ENCODE measurements at regions not wholly inside any gene's neighbourhood (a gene's known extent, or its start where the extent isn't known, plus 50 kb on each side); places are given as distances from the start of the nearest gene placed in this dataset.

- Histone ChIP-seq H3K23me2 (ENCODE audit: low read depth, low read length) (no peaks in the 10 kb centered on the region), H4K20me1 (replicated peaks in 1 of 2; ENCODE audit: control insufficient read depth in 1 of 2, insufficient read depth in 2 of 2, low read length in 2 of 2) (no peaks in the 10 kb centered on the region), H4K8ac (ENCODE audit: extremely low read depth, insufficient read depth, low read length) (no peak overlapping the region), H3K9me3 (ENCODE audit: insufficient read depth in 2 of 2, low read depth in 1 of 2, low read length in 1 of 2) (peaks cover 3% of the 10 kb centered on the region in 2 experiments; a peak in 1 of 4 replicates), H3K56ac (replicated peaks; ENCODE audit: insufficient read length, low read depth, low read length) (no peak overlapping the region), H3K27me3 (replicated peaks in 1 of 4; ENCODE audit: control insufficient read depth in 3 of 4, extremely low read depth in 1 of 4, insufficient read depth in 3 of 4, low read length in 3 of 4) (no peaks in the 10 kb centered on the region), H2BK12ac (ENCODE audit: low read depth, low read length) (no peak overlapping the region), H2BK15ac (ENCODE audit: low read length) (no peak overlapping the region), H3K18ac (ENCODE audit: extremely low read depth, low read length) (no peak overlapping the region), H2BK120ac (replicated peaks; ENCODE audit: low read depth, low read length) (no peak overlapping the region), H3K9ac (replicated peaks in 1 of 4; ENCODE audit: extremely low read depth in 1 of 4, low read depth in 3 of 4, low read length in 3 of 4) (no peak overlapping the region), H2AFZ (ENCODE audit: low read length) (no peak overlapping the region), H3K4me3 (ENCODE audit: extremely low read depth in 1 of 4, insufficient read depth in 2 of 4, low read depth in 3 of 4, low read length in 4 of 4) (no peak overlapping the region), H3K4ac (replicated peaks; ENCODE audit: insufficient read length, low read depth, low read length) (no peak overlapping the region), H3K27ac (ENCODE audit: low read depth, low read length) (no peak overlapping the region), H3K14ac (ENCODE audit: insufficient read length) (no peak overlapping the region), H4K91ac (replicated peaks; ENCODE audit: insufficient read length, low read length) (no peak overlapping the region), H2BK20ac (ENCODE audit: low read length) (no peak overlapping the region), H3K23ac (ENCODE audit: insufficient read length) (no peak overlapping the region), H2AK5ac (ENCODE audit: low read depth, low read length) (no peak overlapping the region), H4K5ac (ENCODE audit: insufficient read length, low read depth, low read length) (no peak overlapping the region), H3K79me1 (ENCODE audit: low read depth, low read length) (no peaks in the 10 kb centered on the region), H3K36me3 (ENCODE audit: control insufficient read depth in 2 of 4, insufficient read depth in 4 of 4, low read length in 3 of 4) (no peaks in the 10 kb centered on the region), H3K79me2 (ENCODE audit: control insufficient read depth in 1 of 2, insufficient read depth in 2 of 2, low read length in 2 of 2) (no peaks in the 10 kb centered on the region), H3K4me1 (replicated peaks in 1 of 4; ENCODE audit: control insufficient read depth in 3 of 4, insufficient read depth in 4 of 4, low read length in 3 of 4) (no peaks in the 10 kb centered on the region), H3K4me2 (ENCODE audit: insufficient read depth in 1 of 2, low read depth in 2 of 2, low read length in 2 of 2) (no peak overlapping the region), H2BK5ac (ENCODE audit: low read depth, low read length) (no peak overlapping the region)
- TF ChIP-seq HDAC2 (IDR thresholded peaks at IDR 0.05; ENCODE audit: borderline replicate concordance in 1 of 2, low read depth in 2 of 2, low read length in 2 of 2) (no peak), GABPA (IDR thresholded peaks at IDR 0.05; ENCODE audit: borderline replicate concordance, insufficient read depth, low read length) (no peak), BACH1 (IDR thresholded peaks at IDR 0.05; ENCODE audit: low read length) (no peak), SIX5 (IDR thresholded peaks at IDR 0.05; ENCODE audit: low read depth, low read length) (no peak), TCF12 (IDR thresholded peaks at IDR 0.05; ENCODE audit: low read depth, low read length) (no peak), SUZ12 (IDR thresholded peaks at IDR 0.05; ENCODE audit: low read length) (no peak)
- DNase-seq (ENCODE audit: low read depth in 1 of 2, low spot score in 2 of 2) (no peak), FAIRE-seq (no peak)
- 91% methylated on average over 2 of the region's 2 CpGs; no CpG with 5 or more reads in 1 of the 2 experiments for WGBS, 2 experiments (ENCODE audit: extremely low coverage in 1 of 2, insufficient coverage in 1 of 2, insufficient read length in 1 of 2, insufficient replicate concordance in 2 of 2, low coverage in 1 of 2, low lambda C conversion rate in 2 of 2, missing lambda C conversion rate in 1 of 2)
- ChIA-PET CTCF (ENCODE audit: partially characterized antibody) (interaction anchor here (2.6 kb wide), 1 partner anchor 17 kb away, joined by 7 read pairs; no protein-coding TSS in a partner anchor), POLR2A (ENCODE audit: partially characterized antibody) (no interaction called here)
Observed at GRCh38 chr4:186931519-186931918, 207.9 kb upstream of the FAT1 start.

Measured in H1 (cell line).